Natural killer cell (primary cell): ENCODE measurements at regions not wholly inside any gene's neighbourhood (a gene's known extent, or its start where the extent isn't known, plus 50 kb on each side); places are given as distances from the start of the nearest gene placed in this dataset.

Source experiments
- ATAC-seq, 3 donors: fragments of 150-1000 bp in 2 of 3; fragments of 200-7000 bp in 1 of 3; cut with Tn5 transposase; 1 replicate in 1 of 3; 2 replicates in 2 of 3; pipeline ENCODE4 v1.10.0; 2021; ENCODE audit warnings: mild to moderate bottlenecking in 2 of 3, moderate library complexity in 2 of 3
- DNase-seq, 2 donors: peaks; one replicate each; pipeline versions ENCODE4 v3.0.0 to v3.0.0-alpha.2; 2013 to 2021; ENCODE audit warnings: mixed read lengths in 1 of 2
- H3K27ac ChIP-seq: one replicate; pipeline ENCODE4 v1.5.1; 2013; ENCODE audit warnings: mild to moderate bottlenecking, low read length
- H3K27me3 ChIP-seq: one replicate; pipeline ENCODE4 v1.6.1; 2013; ENCODE audit warnings: low read length; ENCODE audit not compliant: control insufficient read depth, insufficient read depth
- H3K36me3 ChIP-seq: one replicate; pipeline ENCODE4 v1.6.1; 2013; ENCODE audit warnings: low read length; ENCODE audit not compliant: control insufficient read depth, insufficient read depth
- H3K4me1 ChIP-seq: one replicate; pipeline ENCODE4 v1.6.1; 2013; ENCODE audit warnings: low read length; ENCODE audit not compliant: control insufficient read depth, insufficient read depth
- H3K4me3 ChIP-seq: one replicate; pipeline ENCODE4 v1.5.1; 2013; ENCODE audit warnings: low read length
- H3K9me3 ChIP-seq: one replicate; pipeline ENCODE4 v1.6.1; 2013; ENCODE audit warnings: low read length; ENCODE audit not compliant: control insufficient read depth, insufficient read depth
- H3K27ac Mint-ChIP-seq, 2 donors: one replicate each; pipeline ENCODE4 v1.8.0; 2022; ENCODE audit warnings: mild to moderate bottlenecking in 2 of 2, mixed read lengths in 2 of 2, moderate library complexity in 1 of 2
- H3K27me3 Mint-ChIP-seq, 2 donors: one replicate each; pipeline ENCODE4 v1.8.0; 2022; ENCODE audit warnings: low read depth in 2 of 2, mixed read lengths in 2 of 2
- H3K36me3 Mint-ChIP-seq: one replicate; pipeline ENCODE4 v1.8.0; 2022; ENCODE audit warnings: mixed read lengths
- H3K4me1 Mint-ChIP-seq, 2 donors: one replicate each; pipeline ENCODE4 v1.8.0; 2022; ENCODE audit warnings: mixed read lengths in 2 of 2
- H3K4me3 Mint-ChIP-seq: one replicate; pipeline ENCODE4 v1.8.0; 2022; ENCODE audit warnings: mild to moderate bottlenecking, moderate library complexity, mixed read lengths
- H3K9me3 Mint-ChIP-seq, 2 donors: one replicate each; pipeline ENCODE4 v1.8.0; 2022; ENCODE audit warnings: mixed read lengths in 2 of 2
- WGBS: methylation state at CpG from one replicate; pipeline ENCODE4 v1.1.7; 2013; ENCODE audit warnings: missing lambda C conversion rate; ENCODE audit not compliant: insufficient coverage; 5-methylcytosine and 5-hydroxymethylcytosine counted together
- intact Hi-C: fragments of 100-400 bp; cut with micrococcal nuclease; formaldehyde crosslinking; loops from one replicate; pipeline ENCODE4 v1.14.2; 2022
- TF ChIP-seq, protein P1 (sequence below): fragments of 200-600 bp; IDR thresholded peaks from one replicate; pipeline ENCODE4 v1.8.0; 2022; ENCODE audit warnings: antibody characterized with exemption

DNA sequence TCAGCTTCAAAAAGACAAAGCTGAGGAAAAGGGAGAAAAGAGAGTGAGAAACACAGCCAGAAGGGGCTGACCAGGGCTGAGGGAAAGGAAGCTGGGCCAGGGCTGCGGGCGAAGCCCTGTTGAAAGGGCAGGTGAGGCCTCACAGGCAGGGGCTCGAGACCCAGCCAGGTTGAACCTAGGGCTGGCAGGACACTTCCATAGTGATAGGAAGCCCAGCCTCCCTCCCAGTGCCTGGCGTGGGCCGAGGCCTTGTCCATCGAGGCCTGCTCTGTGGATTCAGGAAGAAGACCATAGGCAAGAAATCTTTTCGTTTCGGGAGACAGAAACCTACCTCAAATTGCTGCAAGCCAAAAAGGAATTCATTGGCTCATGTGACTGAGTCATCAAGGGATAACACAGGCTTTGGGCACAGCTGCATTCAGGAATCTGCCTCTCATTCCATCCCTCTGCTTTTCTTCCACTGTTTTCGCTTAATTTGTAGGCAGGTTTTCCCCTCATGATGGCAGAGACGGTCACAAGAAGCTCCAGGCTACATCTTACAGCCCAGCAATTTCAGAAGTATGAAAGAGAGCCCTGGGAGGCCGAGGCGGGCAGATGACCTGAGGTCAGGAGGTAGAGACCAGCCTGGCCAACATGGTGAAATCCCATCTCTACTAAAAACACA is 311.1 kb upstream of the SULF2 start:
- no peak overlapping the region for H3K4me3 ChIP-seq
- H3K4me1 Mint-ChIP-seq, result no peaks in the 10 kb centered on the region
- ATAC-seq (no peak), DNase-seq (no peak)
- H3K9me3 Mint-ChIP-seq, result no peaks in the 10 kb centered on the region
- no peak overlapping the region for H3K27ac Mint-ChIP-seq
- intact Hi-C loops, result no loop called here
- peaks cover 12 to 14% of the 10 kb centered on the region in 2 donors for H3K27me3 Mint-ChIP-seq
- no peak overlapping the region for H3K4me3 Mint-ChIP-seq
- TF ChIP-seq, protein P1, sequence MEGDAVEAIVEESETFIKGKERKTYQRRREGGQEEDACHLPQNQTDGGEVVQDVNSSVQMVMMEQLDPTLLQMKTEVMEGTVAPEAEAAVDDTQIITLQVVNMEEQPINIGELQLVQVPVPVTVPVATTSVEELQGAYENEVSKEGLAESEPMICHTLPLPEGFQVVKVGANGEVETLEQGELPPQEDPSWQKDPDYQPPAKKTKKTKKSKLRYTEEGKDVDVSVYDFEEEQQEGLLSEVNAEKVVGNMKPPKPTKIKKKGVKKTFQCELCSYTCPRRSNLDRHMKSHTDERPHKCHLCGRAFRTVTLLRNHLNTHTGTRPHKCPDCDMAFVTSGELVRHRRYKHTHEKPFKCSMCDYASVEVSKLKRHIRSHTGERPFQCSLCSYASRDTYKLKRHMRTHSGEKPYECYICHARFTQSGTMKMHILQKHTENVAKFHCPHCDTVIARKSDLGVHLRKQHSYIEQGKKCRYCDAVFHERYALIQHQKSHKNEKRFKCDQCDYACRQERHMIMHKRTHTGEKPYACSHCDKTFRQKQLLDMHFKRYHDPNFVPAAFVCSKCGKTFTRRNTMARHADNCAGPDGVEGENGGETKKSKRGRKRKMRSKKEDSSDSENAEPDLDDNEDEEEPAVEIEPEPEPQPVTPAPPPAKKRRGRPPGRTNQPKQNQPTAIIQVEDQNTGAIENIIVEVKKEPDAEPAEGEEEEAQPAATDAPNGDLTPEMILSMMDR, result no peak
- no peak overlapping the region for H3K27ac ChIP-seq
- no peaks in the 10 kb centered on the region for H3K36me3 Mint-ChIP-seq
- 84% methylated on average over 11 of the region's 12 CpGs for WGBS
- no peaks in the 10 kb centered on the region for H3K4me1 ChIP-seq
- H3K36me3 ChIP-seq, result no peaks in the 10 kb centered on the region
- H3K9me3 ChIP-seq, result no peaks in the 10 kb centered on the region
- H3K27me3 ChIP-seq, result no peaks in the 10 kb centered on the region

DNA sequence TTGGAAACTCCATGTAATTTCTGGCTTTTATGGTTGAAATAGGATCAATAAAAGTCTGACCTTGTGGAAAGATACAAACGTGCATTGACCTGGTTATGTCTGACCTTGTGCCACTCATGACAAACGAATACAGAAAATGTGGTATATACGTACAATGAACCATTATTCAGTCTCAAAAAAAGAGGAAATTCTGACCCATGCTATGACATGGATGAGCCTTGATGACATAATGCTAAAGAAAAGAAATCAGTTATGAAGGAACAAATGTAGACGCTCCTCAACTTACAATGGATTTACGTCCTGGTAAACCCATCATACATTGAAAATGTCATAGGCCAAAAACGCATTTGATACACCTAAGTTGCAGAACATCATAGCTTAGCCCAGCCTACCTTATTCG is 309.7 kb upstream of the SULF2 start:
- no peaks in the 10 kb centered on the region for H3K9me3 ChIP-seq
- Mint-ChIP-seq H3K9me3 (no peaks in the 10 kb centered on the region), H3K36me3 (no peaks in the 10 kb centered on the region), H3K27ac (no peak overlapping the region), H3K4me1 (no peaks in the 10 kb centered on the region), H3K27me3 (peaks cover 6 to 10% of the 10 kb centered on the region in 2 donors), H3K4me3 (no peak overlapping the region)
- 89% methylated on average over 6 of the region's 7 CpGs for WGBS
- H3K36me3 ChIP-seq, result no peaks in the 10 kb centered on the region
- no peak overlapping the region for H3K4me3 ChIP-seq
- ATAC-seq, result no peak
- no peaks in the 10 kb centered on the region for H3K27me3 ChIP-seq
- no peak for DNase-seq
- intact Hi-C loops, result no loop called here
- TF ChIP-seq, protein P1, result no peak
- no peak overlapping the region for H3K27ac ChIP-seq
- H3K4me1 ChIP-seq, result no peaks in the 10 kb centered on the region

DNA sequence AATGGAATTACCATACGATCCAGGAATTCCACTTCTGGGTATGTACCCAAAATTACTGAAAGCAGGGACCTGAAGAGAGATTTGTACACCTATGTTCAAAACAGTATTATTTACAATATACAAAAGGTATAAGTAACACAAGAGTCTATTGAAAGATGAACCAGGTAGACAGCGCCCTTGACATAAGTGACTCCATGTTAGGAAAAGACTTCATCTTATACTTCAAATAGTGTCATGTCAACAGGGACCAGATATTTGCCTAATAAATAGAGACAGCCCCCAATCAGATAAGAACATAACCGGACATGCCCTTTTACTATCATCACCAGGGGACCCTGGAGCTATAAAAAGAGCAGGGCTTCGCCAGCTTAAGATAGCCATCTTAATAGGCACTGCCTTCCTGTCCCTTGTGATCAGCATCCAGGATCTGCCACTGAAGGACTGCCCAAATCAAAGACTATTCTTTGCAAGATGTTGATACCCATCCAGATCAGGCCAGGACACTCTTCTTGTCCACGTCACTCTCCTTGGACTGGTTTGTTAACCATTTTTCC is 309.0 kb upstream of the SULF2 start:
- H3K27ac Mint-ChIP-seq, result no peak overlapping the region
- intact Hi-C loops, result no loop called here
- no peaks in the 10 kb centered on the region for H3K36me3 Mint-ChIP-seq
- H3K4me3 Mint-ChIP-seq, result no peak overlapping the region
- no peaks in the 10 kb centered on the region for H3K9me3 ChIP-seq
- TF ChIP-seq, protein P1, result no peak
- no peaks in the 10 kb centered on the region for H3K4me1 ChIP-seq
- WGBS, result 80% methylated on average over 3 of the region's 5 CpGs
- no peaks in the 10 kb centered on the region for H3K36me3 ChIP-seq
- peaks cover 12 to 14% of the 10 kb centered on the region in 2 donors for H3K27me3 Mint-ChIP-seq
- H3K27me3 ChIP-seq, result no peaks in the 10 kb centered on the region
- DNase-seq (no peak), ATAC-seq (no peak)
- H3K27ac ChIP-seq, result no peak overlapping the region
- H3K4me3 ChIP-seq, result no peak overlapping the region
- no peaks in the 10 kb centered on the region for H3K9me3 Mint-ChIP-seq
- H3K4me1 Mint-ChIP-seq, result no peaks in the 10 kb centered on the region
